Loucy (cell line): ENCODE measurements at regions not wholly inside any gene's neighbourhood (a gene's known extent, or its start where the extent isn't known, plus 50 kb on each side); places are given as distances from the start of the nearest gene placed in this dataset.

Source experiments
- CTCF ChIP-seq: fragments of 200-600 bp; sonication (generic); conservative IDR thresholded peaks from 2 replicates; pipeline ENCODE4 v1.5.1; 2014; ENCODE audit warnings: mild to moderate bottlenecking, antibody characterized with exemption, low read length
- EZH2phosphoT487 ChIP-seq: fragments of 200-600 bp; IDR thresholded peaks from 2 replicates; pipeline ENCODE4 v1.6.1; 2018; ENCODE audit warnings: antibody characterized with exemption, mild to moderate bottlenecking, moderate library complexity, borderline replicate concordance

- TF ChIP-seq CTCF (no peak), EZH2phosphoT487 (no peak)
Measured at GRCh38 chr10:128675405-128675804, 549.2 kb upstream of the MKI67 start.
